LHCN-M2 (cell line): ENCODE measurements at regions not wholly inside any gene's neighbourhood (a gene's known extent, or its start where the extent isn't known, plus 50 kb on each side); places are given as distances from the start of the nearest gene placed in this dataset.
"Not testable (repeated sequence)": the region's sequence is repeated elsewhere in the genome, so short reads cannot be mapped to it uniquely, and the experiment has no call there.

ENCODE experiments used
- DNase-seq: peaks from one replicate; pipeline ENCODE4 v3.0.0-alpha.2; 2012; ENCODE audit warnings: low read depth

DNA sequence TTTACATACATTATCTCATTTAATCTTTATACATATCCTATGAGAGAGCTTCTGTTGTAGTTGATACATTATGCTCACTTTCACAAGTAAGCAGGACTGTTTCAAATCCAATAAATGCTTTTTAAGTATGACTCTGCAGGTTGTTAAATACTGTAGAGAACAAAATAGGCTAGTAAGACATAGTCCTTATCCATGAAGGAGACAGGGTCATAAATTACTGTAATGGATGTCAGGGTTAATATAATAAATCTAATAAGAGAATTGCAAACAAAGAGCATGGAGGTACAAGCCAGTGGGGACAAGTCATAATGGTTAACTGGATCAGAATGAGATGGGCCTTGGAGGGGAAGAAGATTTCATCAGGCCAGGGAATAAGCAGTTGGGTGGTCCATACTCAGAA lies 303.8 kb upstream of the RGS6 start:
- DNase-seq: no peak

DNA sequence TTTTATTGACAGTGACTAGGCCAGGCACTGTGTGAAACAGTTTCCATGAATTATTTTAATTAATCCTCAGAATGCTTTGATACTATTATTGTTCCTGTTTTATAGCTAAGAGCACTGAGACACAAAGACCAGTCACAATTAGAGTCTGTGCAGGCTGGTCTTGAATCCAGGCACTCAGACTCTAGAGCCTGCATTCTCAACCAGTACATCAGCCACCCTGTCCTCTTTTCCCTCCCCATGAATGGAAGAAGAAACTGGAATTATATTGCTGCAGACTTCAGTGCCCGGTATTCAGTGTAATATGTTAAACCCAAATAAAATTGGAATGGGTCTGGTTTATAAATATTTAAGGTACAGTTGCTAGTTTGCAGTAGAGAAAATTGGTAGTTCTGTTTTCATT lies 303.0 kb upstream of the RGS6 start:
- no peak for DNase-seq

DNA sequence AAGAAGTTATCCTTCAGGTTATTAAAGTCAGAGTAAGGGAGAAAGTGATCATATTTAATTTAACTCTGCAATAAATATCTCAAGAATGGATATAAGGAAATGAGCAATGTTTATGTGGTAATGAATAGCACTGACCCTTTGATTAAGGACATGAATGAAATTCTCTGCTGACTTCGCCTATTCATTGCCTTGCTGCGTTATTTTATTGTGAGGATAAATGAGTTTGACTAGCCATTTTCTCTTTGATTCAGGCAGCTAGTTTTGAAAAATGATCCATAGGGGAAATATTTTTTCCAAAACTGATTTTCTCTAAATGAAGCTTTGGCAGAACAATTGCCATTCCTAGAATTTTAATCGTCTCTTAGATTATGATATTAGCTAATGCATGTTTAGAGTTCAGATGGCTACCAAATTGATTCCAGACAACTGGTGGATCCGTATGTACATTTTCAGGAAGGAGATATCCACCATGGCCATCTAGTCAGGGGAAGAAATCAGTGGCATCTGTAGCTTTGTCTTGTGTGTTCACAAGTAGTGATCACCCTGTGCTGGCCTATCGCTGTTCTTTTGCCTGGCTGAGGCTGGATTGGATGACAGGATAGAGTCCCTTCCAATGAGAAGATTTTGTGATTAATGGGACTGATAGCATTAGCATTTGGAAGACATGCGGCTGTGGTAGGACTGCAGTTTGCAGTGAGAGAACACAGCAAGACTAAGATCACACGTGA lies 302.3 kb upstream of the RGS6 start:
- no peak for DNase-seq

DNA sequence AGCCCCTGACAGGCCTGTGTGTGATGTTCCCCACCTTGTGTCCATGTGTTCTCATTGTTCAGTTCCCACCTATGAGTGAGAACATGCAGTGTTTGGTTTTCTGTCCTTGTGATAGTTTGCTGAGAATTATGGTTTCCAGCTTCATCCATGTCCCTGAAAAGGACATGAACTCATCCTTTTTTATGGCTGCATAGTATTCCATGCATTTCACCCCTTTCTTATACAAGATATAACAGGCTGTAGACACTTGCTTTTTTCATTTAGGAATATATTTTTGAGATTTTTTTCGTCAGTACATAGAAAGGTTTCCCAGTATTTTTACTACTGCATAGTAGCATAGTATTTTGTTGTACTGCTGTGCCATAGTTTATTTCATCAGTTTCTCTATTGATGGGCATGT lies 301.2 kb upstream of the RGS6 start:
- not testable (repeated sequence) for DNase-seq

- DNase-seq: no peak
These were observed 299.7 kb upstream of the RGS6 start for GRCh38 chr14:71632440-71632946.

DNA sequence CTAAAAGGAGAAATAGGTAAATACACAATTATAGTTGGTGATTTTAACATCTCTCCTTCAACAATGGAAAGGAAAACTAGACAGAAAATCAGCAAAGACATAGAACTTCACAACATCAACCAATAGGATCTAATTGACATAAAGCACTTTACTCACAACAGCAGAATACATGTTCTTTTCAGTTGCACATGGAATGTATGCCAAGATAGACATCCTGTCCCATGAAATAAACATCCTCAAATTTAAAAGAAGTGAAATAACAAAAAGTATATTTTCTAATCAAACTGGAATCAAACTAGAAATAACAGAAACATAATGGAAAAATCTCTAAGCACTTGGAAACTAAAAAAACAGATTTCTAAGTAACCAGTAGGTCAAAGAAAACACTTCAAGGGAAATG lies 296.2 kb upstream of the RGS6 start:
- DNase-seq: no peak

DNA sequence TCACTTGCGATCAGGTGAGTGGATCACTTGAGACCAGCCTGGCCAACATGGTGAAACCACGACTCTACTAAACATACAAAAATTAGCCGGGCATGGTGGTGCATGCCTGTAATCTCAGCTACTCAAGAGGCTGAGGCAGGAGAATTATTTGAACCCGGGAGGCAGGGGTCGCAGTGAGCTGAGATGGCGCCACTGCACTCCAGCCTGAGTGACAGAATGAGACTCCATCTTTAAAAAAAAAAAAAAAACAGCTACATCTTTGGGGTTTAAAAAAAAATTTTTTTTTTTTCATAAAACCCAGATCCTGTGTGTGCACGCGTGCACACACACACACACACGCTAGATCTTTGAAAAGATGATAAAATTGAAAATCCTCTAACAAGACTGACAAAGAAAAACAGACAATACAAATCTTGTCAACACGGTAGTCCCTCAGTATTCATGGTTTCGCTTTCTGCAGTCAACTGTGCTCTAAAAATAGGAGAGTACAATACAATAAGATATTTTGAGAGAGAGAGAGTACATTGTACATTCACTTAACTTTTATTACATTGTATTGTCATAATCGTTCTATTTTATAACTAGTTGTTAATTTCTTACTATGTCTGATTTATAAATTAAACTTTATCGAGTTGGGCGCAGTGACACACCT lies 295.3 kb upstream of the RGS6 start:
- no peak for DNase-seq

DNA sequence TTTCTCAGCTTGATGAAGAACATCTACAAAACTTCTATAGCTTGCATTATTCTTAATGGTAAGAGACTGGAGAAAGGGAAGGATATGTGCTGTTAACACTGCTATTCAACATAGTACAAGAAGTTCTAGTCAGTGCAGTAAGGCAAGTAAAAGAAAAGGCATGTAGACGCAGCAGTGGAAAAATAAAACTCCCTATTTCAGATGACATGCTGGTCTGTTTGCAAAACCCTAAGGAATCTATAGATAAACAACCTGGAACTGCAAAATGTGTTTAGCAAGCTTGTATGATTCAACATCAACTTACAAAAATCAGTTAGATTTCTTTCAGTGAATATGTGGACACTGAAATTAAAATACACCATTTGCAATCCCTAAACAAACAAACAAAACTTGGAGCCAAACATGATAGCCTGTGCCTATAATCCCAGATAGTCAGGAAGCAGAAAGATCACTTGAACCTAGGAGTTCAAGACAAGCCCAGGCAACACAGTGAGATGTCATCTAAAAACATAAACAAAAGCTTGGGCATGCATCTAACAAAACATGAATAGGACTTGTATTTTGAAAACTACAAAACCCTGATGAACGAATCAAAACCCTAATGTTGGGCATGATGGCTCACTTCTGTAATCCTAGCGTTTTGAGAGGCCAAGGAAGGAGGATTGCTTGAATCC lies 293.6 kb upstream of the RGS6 start:
- DNase-seq: no peak

GRCh38 chr14:71642715-71643114 lies 289.5 kb upstream of the RGS6 start:
- DNase-seq: no peak

GRCh38 chr14:71645656-71646055 lies 286.6 kb upstream of the RGS6 start:
- DNase-seq: no peak

DNA sequence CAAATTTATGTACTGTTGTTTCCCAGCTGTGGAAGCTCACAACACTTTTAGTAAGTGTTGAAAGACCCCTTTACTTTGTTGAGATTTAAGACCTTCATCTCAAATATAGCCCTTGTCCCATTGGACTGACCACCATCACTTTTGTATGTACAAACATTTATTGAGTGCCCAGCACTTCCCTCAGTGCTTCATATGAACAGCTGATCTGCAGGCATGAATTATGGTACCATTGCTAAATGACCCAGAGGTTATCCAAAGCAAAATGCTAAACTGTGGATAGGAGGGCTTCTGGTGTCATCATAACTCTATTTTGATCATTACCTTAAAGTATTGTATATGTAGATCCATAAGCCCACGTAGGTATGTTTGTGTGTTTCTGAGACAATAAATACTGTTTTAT lies 285.7 kb upstream of the RGS6 start:
- no peak for DNase-seq

GRCh38 chr14:71647086-71647784 lies 285.0 kb upstream of the RGS6 start:
- DNase-seq: no peak

GRCh38 chr14:71648725-71649124 lies 283.5 kb upstream of the RGS6 start:
- DNase-seq: no peak

DNA sequence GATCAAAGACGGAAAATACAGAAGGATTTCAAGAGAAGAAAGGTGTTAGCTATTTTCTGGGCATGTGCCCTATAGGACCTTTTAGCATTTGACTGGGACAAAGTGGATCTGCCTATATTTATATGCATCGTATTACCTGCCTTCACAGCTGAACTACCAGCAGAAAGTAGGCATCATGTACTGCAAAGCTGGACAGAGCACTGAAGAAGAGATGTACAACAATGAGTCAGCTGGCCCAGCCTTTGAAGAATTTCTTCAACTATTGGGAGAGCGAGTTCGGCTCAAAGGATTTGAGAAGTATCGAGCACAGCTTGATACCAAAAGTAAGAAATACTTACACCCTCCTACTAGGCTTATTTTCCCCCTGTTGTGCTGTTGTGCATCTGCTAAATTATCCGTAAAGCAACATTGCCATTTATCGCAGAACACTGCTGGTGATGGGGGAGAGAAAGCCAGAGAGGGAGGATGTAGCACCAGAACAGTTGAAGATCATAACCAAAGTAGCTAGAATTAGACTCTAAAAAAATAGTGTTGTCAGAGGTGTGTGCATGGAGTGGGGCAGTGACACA lies 282.0 kb upstream of the RGS6 start:
- DNase-seq: no peak

DNA sequence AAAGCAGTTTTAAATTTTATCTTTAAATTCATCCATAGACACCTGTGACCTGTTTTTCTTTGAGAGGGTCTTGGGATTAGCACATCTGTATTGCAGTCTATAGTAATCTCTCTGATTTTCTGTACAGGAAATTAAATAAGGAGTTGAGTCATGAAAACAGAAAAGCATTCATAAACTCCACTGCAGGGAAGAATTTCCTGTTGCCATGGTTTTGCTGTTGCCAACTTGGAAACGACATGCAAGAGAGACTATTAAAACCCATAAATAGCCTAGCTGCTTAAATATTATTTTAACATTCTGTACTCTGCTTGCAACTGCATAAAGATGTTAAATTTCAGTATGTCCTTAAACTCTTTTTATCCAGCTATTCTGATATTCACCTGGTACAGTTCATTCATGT lies 281.0 kb upstream of the RGS6 start:
- peak; percentile 89 for DNase-seq

GRCh38 chr14:71652368-71652767 lies 279.9 kb upstream of the RGS6 start:
- no peak for DNase-seq

DNA sequence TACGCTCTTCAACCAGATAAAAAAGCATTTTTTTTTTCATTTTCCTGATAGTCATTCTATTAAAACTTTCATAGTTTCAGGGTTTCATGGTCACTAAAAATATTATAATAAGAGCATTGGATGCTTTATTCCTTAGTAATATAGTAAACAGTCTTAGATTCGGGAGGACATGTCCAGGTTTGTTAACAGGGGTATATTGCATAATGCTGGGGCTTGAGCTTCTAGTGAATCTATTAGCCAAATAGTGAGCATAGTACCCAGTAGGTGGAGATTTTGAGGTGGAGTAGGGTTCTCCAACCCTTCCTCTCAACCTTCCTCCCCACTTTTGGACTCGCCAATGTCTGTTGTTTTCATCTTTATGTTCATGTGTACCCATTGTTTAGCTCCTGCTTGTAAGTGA lies 277.4 kb upstream of the RGS6 start:
- DNase-seq: no peak

DNA sequence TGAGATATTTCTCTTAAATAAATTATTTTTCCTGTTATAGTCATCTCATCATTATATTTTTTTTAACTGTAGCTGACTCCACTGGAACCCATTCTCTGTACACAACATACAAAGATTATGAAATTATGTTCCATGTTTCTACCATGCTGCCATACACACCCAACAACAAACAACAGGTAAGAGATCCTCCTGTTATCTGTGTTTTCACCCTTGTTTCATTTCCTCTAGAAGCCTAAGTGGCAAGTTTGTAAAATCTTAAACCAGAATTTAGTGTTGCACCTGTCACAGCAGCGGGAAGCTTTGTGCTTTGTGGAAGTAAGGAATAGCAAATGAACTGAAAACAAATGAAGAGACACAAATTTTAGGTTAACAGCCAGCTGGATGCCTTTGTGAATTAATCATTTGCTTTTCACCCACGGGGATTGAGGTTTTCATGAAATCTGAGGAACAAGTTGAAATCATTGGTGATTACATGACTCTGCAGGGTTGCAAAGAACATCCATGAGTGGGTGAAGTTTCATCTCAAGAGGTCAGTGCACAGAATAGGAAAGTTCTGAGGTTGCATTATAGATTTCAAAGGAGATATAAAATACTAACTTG lies 273.9 kb upstream of the RGS6 start:
- peak; percentile 87 for DNase-seq

GRCh38 chr14:71659159-71659558 lies 273.1 kb upstream of the RGS6 start:
- peak; percentile 66 for DNase-seq

DNA sequence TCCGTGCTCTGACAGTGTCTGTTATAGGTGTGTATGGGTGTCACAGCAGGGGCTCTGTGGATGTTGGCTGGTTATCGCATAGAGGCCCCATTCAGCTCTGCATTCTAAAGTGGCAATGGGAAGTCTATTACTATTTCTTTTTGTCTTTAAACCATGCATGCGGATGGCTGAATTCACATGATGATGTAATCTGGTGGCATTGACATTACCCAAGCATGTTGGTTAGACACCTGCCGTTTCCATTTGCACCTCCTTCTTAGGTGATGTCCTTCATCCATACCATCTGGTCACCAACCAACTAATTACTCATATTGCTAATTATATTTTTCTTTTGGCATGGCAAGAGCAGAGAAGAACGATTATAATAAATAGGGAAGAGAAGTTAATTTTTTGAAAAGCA lies 270.8 kb upstream of the RGS6 start:
- no peak for DNase-seq

GRCh38 chr14:71662291-71662790 lies 269.9 kb upstream of the RGS6 start:
- DNase-seq: no peak
